ENCODE measurements at regions not wholly inside any gene's neighbourhood (a gene's known extent, or its start where the extent isn't known, plus 50 kb on each side); places are given as distances from the start of the nearest gene placed in this dataset.

GRCh38 chr1:98467586-98467985, 193.9 kb upstream of the SNX7 start:
- no peak for TF ChIP-seq CTCF (IDR thresholded peaks at IDR 0.05)
- no peak for TF ChIP-seq POLR2A (IDR thresholded peaks at IDR 0.05)
